ENCODE measurements at regions not wholly inside any gene's neighbourhood (a gene's known extent, or its start where the extent isn't known, plus 50 kb on each side); places are given as distances from the start of the nearest gene placed in this dataset.

GRCh38 chr10:131751827-131752775, 148.7 kb upstream of the PPP2R2D start:
- Histone ChIP-seq H3K9me1 (replicated peaks; ENCODE audit: control insufficient read depth, extremely low read depth, insufficient read depth, low read length) (no peaks in the 10 kb centered on the region), H3K9me3 (replicated peaks; ENCODE audit: control insufficient read depth, insufficient read depth, low read length) (peaks cover 4% of the 10 kb centered on the region), H3K27me3 (ENCODE audit: control insufficient read depth in 2 of 2, insufficient read depth in 2 of 2, low read length in 2 of 2) (no peaks in the 10 kb centered on the region), H3K4me1 (ENCODE audit: control insufficient read depth, extremely low read depth, insufficient read depth, low read length) (no peaks in the 10 kb centered on the region), H3K4me2 (ENCODE audit: insufficient read depth, low read length) (no peak overlapping the region), H3K79me2 (ENCODE audit: control insufficient read depth, insufficient read depth, low read length) (no peaks in the 10 kb centered on the region), H3K36me3 (ENCODE audit: control insufficient read depth in 2 of 2, extremely low read depth in 1 of 2, insufficient read depth in 2 of 2, low read length in 2 of 2) (no peaks in the 10 kb centered on the region), H3K9ac (replicated peaks; ENCODE audit: extremely low read depth, insufficient read depth, low read length) (no peak overlapping the region), H3K4me3 (replicated peaks in 1 of 3; ENCODE audit: insufficient read depth in 1 of 3, low read depth in 1 of 3, low read length in 3 of 3) (no peak overlapping the region), H4K20me1 (replicated peaks; ENCODE audit: control insufficient read depth, extremely low read depth, insufficient read depth, low read length) (no peaks in the 10 kb centered on the region), H3K27ac (ENCODE audit: insufficient read depth, low read depth, low read length) (no peak overlapping the region), H2AFZ (ENCODE audit: low read depth, low read length) (no peak overlapping the region)
- intact Hi-C loops (cut with micrococcal nuclease) (no loop called here), dilution Hi-C loops (cut with MboI; ENCODE audit: extremely low pct_ligation_motif_present, low sequenced_read_pairs) (no loop called here)
- ChIA-PET POLR2A (no interaction called here), CTCF (no interaction called here)
- FAIRE-seq: no peak
- BruUV-seq (replicated peaks): no TSS peak
- no peak for DNase-seq (ENCODE audit: low read depth, low spot score)
- TF ChIP-seq POLR2A (IDR thresholded peaks at IDR 0.05; ENCODE audit: low read depth, low read length): no peak
- no peak for TF ChIP-seq GATA2 (IDR thresholded peaks at IDR 0.05; ENCODE audit: insufficient read depth, insufficient read length, low read depth, low read length)
- TF ChIP-seq JUN (IDR thresholded peaks at IDR 0.05; ENCODE audit: borderline replicate concordance, insufficient read depth, insufficient read length, low read depth): no peak
- TF ChIP-seq FOS (IDR thresholded peaks at IDR 0.05; ENCODE audit: borderline replicate concordance, insufficient read depth, low read length): no peak
- TF ChIP-seq POLR2AphosphoS5 (IDR thresholded peaks at IDR 0.05; ENCODE audit: insufficient read depth, low read depth, low read length): no peak
- no peak for TF ChIP-seq MAX (IDR thresholded peaks at IDR 0.05; ENCODE audit: insufficient read depth, insufficient read length)
- no peak for TF ChIP-seq EZH2 (IDR thresholded peaks at IDR 0.05; ENCODE audit: borderline replicate concordance, low read depth, low read length, severe bottlenecking)
- no peak for TF ChIP-seq CTCF (IDR thresholded peaks at IDR 0.05; ENCODE audit: extremely low read depth in 1 of 2, insufficient read depth in 1 of 2, low read depth in 1 of 2, low read length in 2 of 2)
- TF ChIP-seq MYC (IDR thresholded peaks at IDR 0.05; ENCODE audit: low read depth, low read length): no peak
